ENCODE measurements at regions not wholly inside any gene's neighbourhood (a gene's known extent, or its start where the extent isn't known, plus 50 kb on each side); places are given as distances from the start of the nearest gene placed in this dataset.
"Not testable (repeated sequence)": the region's sequence is repeated elsewhere in the genome, so short reads cannot be mapped to it uniquely, and the experiment has no call there.

DNA sequence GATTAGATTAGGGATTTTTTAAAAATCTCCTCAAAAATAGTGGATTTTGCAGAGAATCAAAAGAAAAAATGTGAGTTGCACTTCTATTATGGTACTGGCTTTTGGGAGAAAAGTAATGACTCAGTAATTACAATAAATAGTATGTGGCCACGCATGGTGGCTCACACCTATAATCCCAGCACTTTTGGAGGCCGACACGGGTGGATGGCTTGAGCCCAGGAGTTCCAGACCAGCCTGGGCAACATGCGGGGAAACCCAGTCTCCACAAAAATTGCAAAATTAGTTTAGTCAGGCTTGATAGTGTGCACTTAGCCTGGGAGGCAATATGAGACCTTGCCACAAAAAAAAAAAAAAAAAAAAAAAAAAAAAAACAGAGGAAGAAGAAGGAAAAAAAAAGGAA lies 1098.2 kb downstream of the ZPLD1 start:
- Mint-ChIP-seq H3K9me3 (ENCODE audit: unreplicated experiment) (peaks cover 21% of the 10 kb centered on the region), H3K36me3 (ENCODE audit: unreplicated experiment) (no peaks in the 10 kb centered on the region), H3K27ac (ENCODE audit: unreplicated experiment) (no peak overlapping the region), H3K4me3 (ENCODE audit: unreplicated experiment) (no peak overlapping the region), H3K4me1 (ENCODE audit: low read depth, unreplicated experiment) (peaks cover 40% of the 10 kb centered on the region), H3K27me3 (ENCODE audit: unreplicated experiment) (peaks cover 10% of the 10 kb centered on the region)
- no peak for DNase-seq
- TF ChIP-seq, protein P1, sequence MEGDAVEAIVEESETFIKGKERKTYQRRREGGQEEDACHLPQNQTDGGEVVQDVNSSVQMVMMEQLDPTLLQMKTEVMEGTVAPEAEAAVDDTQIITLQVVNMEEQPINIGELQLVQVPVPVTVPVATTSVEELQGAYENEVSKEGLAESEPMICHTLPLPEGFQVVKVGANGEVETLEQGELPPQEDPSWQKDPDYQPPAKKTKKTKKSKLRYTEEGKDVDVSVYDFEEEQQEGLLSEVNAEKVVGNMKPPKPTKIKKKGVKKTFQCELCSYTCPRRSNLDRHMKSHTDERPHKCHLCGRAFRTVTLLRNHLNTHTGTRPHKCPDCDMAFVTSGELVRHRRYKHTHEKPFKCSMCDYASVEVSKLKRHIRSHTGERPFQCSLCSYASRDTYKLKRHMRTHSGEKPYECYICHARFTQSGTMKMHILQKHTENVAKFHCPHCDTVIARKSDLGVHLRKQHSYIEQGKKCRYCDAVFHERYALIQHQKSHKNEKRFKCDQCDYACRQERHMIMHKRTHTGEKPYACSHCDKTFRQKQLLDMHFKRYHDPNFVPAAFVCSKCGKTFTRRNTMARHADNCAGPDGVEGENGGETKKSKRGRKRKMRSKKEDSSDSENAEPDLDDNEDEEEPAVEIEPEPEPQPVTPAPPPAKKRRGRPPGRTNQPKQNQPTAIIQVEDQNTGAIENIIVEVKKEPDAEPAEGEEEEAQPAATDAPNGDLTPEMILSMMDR (IDR thresholded peaks at IDR 0.05; ENCODE audit: partially characterized antibody, unreplicated experiment): no peak

DNA sequence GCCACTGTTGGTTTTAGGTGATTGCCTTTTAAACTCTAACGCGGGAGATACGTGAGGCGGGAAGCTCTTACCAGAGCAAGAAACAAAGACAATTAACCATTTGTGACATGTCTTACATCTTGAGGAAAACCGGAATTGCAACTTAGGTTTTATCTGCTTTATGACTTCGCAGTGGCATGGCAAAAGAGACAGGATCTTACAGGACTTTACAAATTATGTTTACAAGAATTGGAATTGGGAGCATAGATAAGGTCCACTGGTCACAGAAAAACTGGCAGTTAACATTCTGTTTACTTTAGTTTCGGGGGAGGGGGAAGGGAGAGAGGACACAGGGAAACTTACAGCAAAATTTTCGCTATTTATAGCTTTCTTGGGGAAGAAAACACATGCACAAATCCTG lies 1119.6 kb downstream of the ZPLD1 start:
- H3K27ac Mint-ChIP-seq (ENCODE audit: unreplicated experiment): no peak overlapping the region
- H3K4me3 Mint-ChIP-seq (ENCODE audit: unreplicated experiment): no peak overlapping the region
- no peaks in the 10 kb centered on the region for H3K36me3 Mint-ChIP-seq (ENCODE audit: unreplicated experiment)
- DNase-seq: no peak
- H3K27me3 Mint-ChIP-seq (ENCODE audit: unreplicated experiment): peaks cover 1% of the 10 kb centered on the region
- no peaks in the 10 kb centered on the region for H3K4me1 Mint-ChIP-seq (ENCODE audit: low read depth, unreplicated experiment)
- H3K9me3 Mint-ChIP-seq (ENCODE audit: unreplicated experiment): no peaks in the 10 kb centered on the region
- TF ChIP-seq, protein P1 (IDR thresholded peaks at IDR 0.05; ENCODE audit: partially characterized antibody, unreplicated experiment): no peak

DNA sequence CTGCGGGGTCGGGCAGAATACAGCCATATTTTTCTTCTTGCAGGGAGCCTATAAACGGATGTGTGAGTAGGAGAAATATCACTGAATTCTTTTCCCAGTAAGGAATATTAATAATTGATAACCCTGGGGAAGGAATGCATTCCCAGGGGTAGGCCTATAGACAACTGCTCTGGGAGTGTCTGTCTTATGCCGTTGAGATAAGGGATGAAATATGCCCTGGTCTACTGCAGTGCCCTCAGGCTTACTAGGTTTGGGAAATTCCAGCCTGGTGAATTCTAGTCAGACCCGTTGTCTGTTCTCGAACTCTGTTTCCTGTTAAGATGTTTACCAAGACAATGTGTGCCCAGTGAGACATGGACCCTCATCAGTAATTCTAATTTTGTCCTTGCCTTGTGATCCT lies 1129.3 kb downstream of the ZPLD1 start:
- H3K9me3 Mint-ChIP-seq (ENCODE audit: unreplicated experiment); H3K27ac Mint-ChIP-seq (ENCODE audit: unreplicated experiment); H3K27me3 Mint-ChIP-seq (ENCODE audit: unreplicated experiment); H3K4me1 Mint-ChIP-seq (ENCODE audit: low read depth, unreplicated experiment); H3K4me3 Mint-ChIP-seq (ENCODE audit: unreplicated experiment); DNase-seq: not testable (repeated sequence)
- peaks cover 18% of the 10 kb centered on the region for H3K36me3 Mint-ChIP-seq (ENCODE audit: unreplicated experiment)

DNA sequence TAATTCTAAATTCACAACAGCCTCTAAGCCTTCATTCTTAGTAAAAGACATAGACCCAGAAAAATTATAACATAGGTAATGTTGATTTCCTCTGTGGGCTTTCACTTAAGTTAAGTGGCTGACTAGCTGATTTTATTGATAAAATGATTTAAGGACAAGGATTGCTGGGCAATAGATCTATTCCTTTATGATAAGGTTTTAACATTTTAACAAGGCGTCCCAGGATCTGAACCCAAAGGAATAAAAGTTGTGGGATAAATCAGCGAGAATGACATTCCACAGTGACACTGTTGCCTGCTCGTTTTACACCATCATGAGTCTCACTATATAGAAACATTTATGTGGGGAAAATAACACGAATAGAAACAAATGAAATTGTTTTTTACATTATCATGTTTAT lies 1151.0 kb downstream of the ZPLD1 start:
- no peak overlapping the region for H3K27ac Mint-ChIP-seq (ENCODE audit: unreplicated experiment)
- no peaks in the 10 kb centered on the region for H3K9me3 Mint-ChIP-seq (ENCODE audit: unreplicated experiment)
- H3K4me1 Mint-ChIP-seq (ENCODE audit: low read depth, unreplicated experiment): no peaks in the 10 kb centered on the region
- no peaks in the 10 kb centered on the region for H3K36me3 Mint-ChIP-seq (ENCODE audit: unreplicated experiment)
- TF ChIP-seq, protein P1 (IDR thresholded peaks at IDR 0.05; ENCODE audit: partially characterized antibody, unreplicated experiment): no peak
- no peaks in the 10 kb centered on the region for H3K27me3 Mint-ChIP-seq (ENCODE audit: unreplicated experiment)
- H3K4me3 Mint-ChIP-seq (ENCODE audit: unreplicated experiment): no peak overlapping the region
- DNase-seq: no peak

DNA sequence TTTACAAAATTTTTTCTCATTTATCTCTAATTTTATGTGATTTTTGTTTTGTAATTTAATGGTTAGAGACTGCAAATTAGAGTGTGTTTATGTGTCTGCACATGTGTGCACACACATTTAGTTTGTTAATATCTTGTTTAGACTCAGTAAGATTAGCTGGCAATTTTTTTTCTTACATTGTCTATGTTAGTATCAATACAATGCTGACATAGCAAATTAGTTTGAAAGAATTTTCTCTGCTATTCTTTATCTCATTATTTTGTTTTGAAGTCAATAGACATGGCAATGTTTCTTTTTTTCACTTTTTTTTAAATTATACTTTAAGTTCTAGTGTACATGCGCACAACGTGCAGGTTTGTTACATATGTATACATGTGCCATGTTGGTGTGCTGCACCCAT lies 1155.0 kb downstream of the ZPLD1 start:
- Mint-ChIP-seq H3K36me3 (ENCODE audit: unreplicated experiment) (no peaks in the 10 kb centered on the region), H3K4me1 (ENCODE audit: low read depth, unreplicated experiment) (no peaks in the 10 kb centered on the region), H3K4me3 (ENCODE audit: unreplicated experiment) (no peak overlapping the region), H3K27ac (ENCODE audit: unreplicated experiment) (no peak overlapping the region), H3K9me3 (ENCODE audit: unreplicated experiment) (no peaks in the 10 kb centered on the region), H3K27me3 (ENCODE audit: unreplicated experiment) (no peaks in the 10 kb centered on the region)
- TF ChIP-seq, protein P1 (IDR thresholded peaks at IDR 0.05; ENCODE audit: partially characterized antibody, unreplicated experiment): no peak
- DNase-seq: no peak

DNA sequence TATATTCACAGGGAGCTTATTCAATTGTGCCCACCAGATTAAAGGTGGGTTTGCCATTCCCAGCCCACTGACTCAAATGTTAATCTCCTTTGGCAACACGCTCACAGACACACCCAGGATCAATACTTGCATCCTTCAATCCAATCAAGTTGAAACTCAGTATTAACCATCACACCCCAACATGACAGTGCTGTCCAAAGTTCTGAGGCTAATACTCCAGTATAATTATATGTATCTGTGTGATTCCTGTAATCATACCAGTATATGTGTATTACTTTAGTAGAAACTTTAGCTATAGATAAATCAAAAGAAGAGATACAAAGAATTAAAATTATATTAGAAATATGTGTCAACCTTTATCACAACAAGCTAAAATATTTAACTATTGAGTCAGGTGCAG lies 1166.0 kb downstream of the ZPLD1 start:
- Mint-ChIP-seq H3K4me1 (ENCODE audit: low read depth, unreplicated experiment) (no peaks in the 10 kb centered on the region), H3K9me3 (ENCODE audit: unreplicated experiment) (peaks cover 5% of the 10 kb centered on the region), H3K36me3 (ENCODE audit: unreplicated experiment) (no peaks in the 10 kb centered on the region), H3K27me3 (ENCODE audit: unreplicated experiment) (peaks cover 2% of the 10 kb centered on the region), H3K4me3 (ENCODE audit: unreplicated experiment) (no peak overlapping the region), H3K27ac (ENCODE audit: unreplicated experiment) (no peak overlapping the region)
- DNase-seq: no peak
- TF ChIP-seq, protein P1 (IDR thresholded peaks at IDR 0.05; ENCODE audit: partially characterized antibody, unreplicated experiment): no peak
